IPS-20b (cell line): ENCODE measurements at regions not wholly inside any gene's neighbourhood (a gene's known extent, or its start where the extent isn't known, plus 50 kb on each side); places are given as distances from the start of the nearest gene placed in this dataset.

Experiments
- H3K27ac ChIP-seq: one replicate; pipeline ENCODE4 v1.5.1; 2013; ENCODE audit warnings: low read length
- H3K27me3 ChIP-seq: 2 replicates; pipeline ENCODE4 v1.6.1; 2013; ENCODE audit warnings: mild to moderate bottlenecking, low read length, inconsistent platforms; ENCODE audit not compliant: insufficient read depth
- H3K36me3 ChIP-seq: 2 replicates; pipeline ENCODE4 v1.6.1; 2013; ENCODE audit warnings: low read depth, mild to moderate bottlenecking, inconsistent platforms, low read length, moderate library complexity; ENCODE audit not compliant: insufficient read depth
- H3K4me1 ChIP-seq: 2 replicates; pipeline ENCODE4 v1.6.1; 2013; ENCODE audit warnings: mild to moderate bottlenecking, control low read depth, inconsistent platforms, low read length, moderate library complexity; ENCODE audit not compliant: insufficient read depth
- H3K4me3 ChIP-seq: 2 replicates; pipeline ENCODE4 v1.5.1; 2013; ENCODE audit warnings: mild to moderate bottlenecking, low read length, inconsistent platforms
- H3K9ac ChIP-seq: 2 replicates; pipeline ENCODE4 v1.6.1; 2013; ENCODE audit warnings: low read depth, mild to moderate bottlenecking, inconsistent platforms, low read length, moderate library complexity
- H3K9me3 ChIP-seq: 2 replicates; pipeline ENCODE4 v1.6.1; 2013; ENCODE audit warnings: mild to moderate bottlenecking, low read depth, low read length, inconsistent platforms; ENCODE audit not compliant: insufficient read depth

GRCh38 chr5:145205546-145205945 is 629.6 kb downstream of the PRELID2 start:
- H3K4me1 ChIP-seq: no peaks in the 10 kb centered on the region
- H3K36me3 ChIP-seq: no peaks in the 10 kb centered on the region
- H3K27ac ChIP-seq: no peak overlapping the region
- no peak overlapping the region for H3K9ac ChIP-seq
- no peak overlapping the region for H3K4me3 ChIP-seq
- no peaks in the 10 kb centered on the region for H3K27me3 ChIP-seq
- no peaks in the 10 kb centered on the region for H3K9me3 ChIP-seq

GRCh38 chr5:145204743-145205142 is 630.4 kb downstream of the PRELID2 start:
- no peaks in the 10 kb centered on the region for H3K36me3 ChIP-seq
- no peak overlapping the region for H3K4me3 ChIP-seq
- H3K9me3 ChIP-seq: no peaks in the 10 kb centered on the region
- H3K27me3 ChIP-seq: no peaks in the 10 kb centered on the region
- H3K27ac ChIP-seq: no peak overlapping the region
- H3K9ac ChIP-seq: no peak overlapping the region
- H3K4me1 ChIP-seq: no peaks in the 10 kb centered on the region

- Histone ChIP-seq H3K9me3 (no peaks in the 10 kb centered on the region), H3K27me3 (no peaks in the 10 kb centered on the region), H3K36me3 (no peaks in the 10 kb centered on the region), H3K4me3 (no peak overlapping the region), H3K4me1 (no peaks in the 10 kb centered on the region), H3K9ac (no peak overlapping the region), H3K27ac (no peak overlapping the region)
These were observed 631.9 kb downstream of the PRELID2 start for GRCh38 chr5:145203193-145203592.

- H3K4me3 ChIP-seq: no peak overlapping the region
These were observed 636.4 kb downstream of the PRELID2 start for GRCh38 chr5:145198525-145199260.

GRCh38 chr5:145189746-145190145 is 645.4 kb downstream of the PRELID2 start:
- Histone ChIP-seq H3K9me3 (no peaks in the 10 kb centered on the region), H3K27me3 (no peaks in the 10 kb centered on the region), H3K4me1 (no peaks in the 10 kb centered on the region)

More at GRCh38 chr5:145198525-145199260, 636.4 kb downstream of the PRELID2 start:
- Histone ChIP-seq H3K36me3 (no peaks in the 10 kb centered on the region), H3K9ac (no peak overlapping the region), H3K4me1 (no peaks in the 10 kb centered on the region), H3K27me3 (no peaks in the 10 kb centered on the region), H3K27ac (no peak overlapping the region), H3K9me3 (no peaks in the 10 kb centered on the region)

GRCh38 chr5:145180371-145180770 is 654.8 kb downstream of the PRELID2 start:
- Histone ChIP-seq H3K27me3 (no peaks in the 10 kb centered on the region), H3K4me3 (no peak overlapping the region), H3K9ac (no peak overlapping the region; the same call in 1 of the 2 replicates), H3K36me3 (no peaks in the 10 kb centered on the region), H3K9me3 (no peaks in the 10 kb centered on the region), H3K4me1 (peaks cover 31% of the 10 kb centered on the region), H3K27ac (no peak overlapping the region)

More at GRCh38 chr5:145189746-145190145, 645.4 kb downstream of the PRELID2 start:
- no peak overlapping the region for H3K27ac ChIP-seq
- H3K36me3 ChIP-seq: no peaks in the 10 kb centered on the region
- H3K9ac ChIP-seq: no peak overlapping the region
- H3K4me3 ChIP-seq: no peak overlapping the region

- peak overlapping the region; percentile 29; the same call in 1 of the 2 replicates for H3K4me3 ChIP-seq
- H3K9ac ChIP-seq: no peak overlapping the region; the same call in 1 of the 2 replicates
- peaks cover 31% of the 10 kb centered on the region for H3K4me1 ChIP-seq
- H3K27me3 ChIP-seq: no peaks in the 10 kb centered on the region
- no peaks in the 10 kb centered on the region for H3K9me3 ChIP-seq
- H3K27ac ChIP-seq: no peak overlapping the region
- H3K36me3 ChIP-seq: no peaks in the 10 kb centered on the region
These were observed 656.3 kb downstream of the PRELID2 start for GRCh38 chr5:145178641-145179523.

GRCh38 chr5:145176041-145176440 is 659.1 kb downstream of the PRELID2 start:
- no peaks in the 10 kb centered on the region for H3K9me3 ChIP-seq
- H3K4me3 ChIP-seq: no peak overlapping the region
- no peak overlapping the region for H3K9ac ChIP-seq
- H3K27ac ChIP-seq: no peak overlapping the region
- H3K27me3 ChIP-seq: no peaks in the 10 kb centered on the region
- peaks cover 31% of the 10 kb centered on the region for H3K4me1 ChIP-seq
- H3K36me3 ChIP-seq: no peaks in the 10 kb centered on the region

GRCh38 chr5:145166110-145166509 is 669.0 kb downstream of the PRELID2 start:
- H3K4me3 ChIP-seq: no peak overlapping the region
- peaks cover 24% of the 10 kb centered on the region for H3K27me3 ChIP-seq
- H3K27ac ChIP-seq: no peak overlapping the region

GRCh38 chr5:145163876-145164275 is 671.3 kb downstream of the PRELID2 start:
- no peak overlapping the region for H3K27ac ChIP-seq
- H3K4me3 ChIP-seq: no peak overlapping the region
- peaks cover 46% of the 10 kb centered on the region for H3K27me3 ChIP-seq
- no peaks in the 10 kb centered on the region for H3K36me3 ChIP-seq
- peaks cover 6% of the 10 kb centered on the region; the same call in 1 of the 2 replicates for H3K4me1 ChIP-seq
- H3K9ac ChIP-seq: no peak overlapping the region
- no peaks in the 10 kb centered on the region for H3K9me3 ChIP-seq

More at GRCh38 chr5:145166110-145166509, 669.0 kb downstream of the PRELID2 start:
- H3K9me3 ChIP-seq: no peaks in the 10 kb centered on the region
- H3K36me3 ChIP-seq: no peaks in the 10 kb centered on the region
- H3K9ac ChIP-seq: no peak overlapping the region
- H3K4me1 ChIP-seq: no peaks in the 10 kb centered on the region

- peaks cover 17% of the 10 kb centered on the region; the same call in 1 of the 2 replicates for H3K4me1 ChIP-seq
- no peaks in the 10 kb centered on the region for H3K9me3 ChIP-seq
- no peak overlapping the region for H3K27ac ChIP-seq
- H3K27me3 ChIP-seq: peaks cover 59% of the 10 kb centered on the region
- no peak overlapping the region for H3K4me3 ChIP-seq
- H3K9ac ChIP-seq: no peak overlapping the region
- H3K36me3 ChIP-seq: no peaks in the 10 kb centered on the region
These were observed 672.5 kb downstream of the PRELID2 start for GRCh38 chr5:145162626-145163025.
